HTR-8/SVneo (cell line): ENCODE measurements at regions not wholly inside any gene's neighbourhood (a gene's known extent, or its start where the extent isn't known, plus 50 kb on each side); places are given as distances from the start of the nearest gene placed in this dataset.

Source experiments
- DNase-seq: peaks from one replicate; pipeline ENCODE4 v3.0.0; 2011; ENCODE audit warnings: low spot score, mixed read lengths; ENCODE audit not compliant: insufficient read length
- FAIRE-seq: peaks from 2 replicates; lab custom pipeline; 2011; peaks lifted over from hg19 to GRCh38; lab: Jason Lieb, UNC

- FAIRE-seq (no peak), DNase-seq (no peak)
These were observed 394.1 kb downstream of the C12orf75 start for GRCh38 chr12:105724641-105725040.

GRCh38 chr12:105725054-105725453, 394.6 kb downstream of the C12orf75 start:
- FAIRE-seq = no peak
- DNase-seq = no peak

- FAIRE-seq = no peak
These were observed 398.8 kb downstream of the C12orf75 start for GRCh38 chr12:105729181-105729771.

GRCh38 chr12:105729926-105730325, 399.4 kb downstream of the C12orf75 start:
- DNase-seq (no peak), FAIRE-seq (no peak)

More at GRCh38 chr12:105729181-105729771, 398.8 kb downstream of the C12orf75 start:
- DNase-seq = no peak

GRCh38 chr12:105733579-105733978, 403.1 kb downstream of the C12orf75 start:
- DNase-seq (no peak), FAIRE-seq (no peak)

GRCh38 chr12:105736498-105736897, 402.3 kb downstream of the NUAK1 start:
- DNase-seq (no peak), FAIRE-seq (no peak)

- FAIRE-seq (no peak), DNase-seq (no peak)
These were observed 400.7 kb downstream of the NUAK1 start for GRCh38 chr12:105738051-105738450.

GRCh38 chr12:105740369-105740768, 398.4 kb downstream of the NUAK1 start:
- no peak for FAIRE-seq

GRCh38 chr12:105740970-105741725, 397.6 kb downstream of the NUAK1 start:
- FAIRE-seq = no peak
- no peak for DNase-seq

More at GRCh38 chr12:105740369-105740768, 398.4 kb downstream of the NUAK1 start:
- no peak for DNase-seq

- FAIRE-seq (no peak), DNase-seq (no peak)
These were observed 396.8 kb downstream of the NUAK1 start for GRCh38 chr12:105741786-105742566.

GRCh38 chr12:105742567-105742874, 396.2 kb downstream of the NUAK1 start:
- no peak for DNase-seq
- no peak for FAIRE-seq

- FAIRE-seq (no peak), DNase-seq (no peak)
These were observed 394.2 kb downstream of the NUAK1 start for GRCh38 chr12:105744371-105745058.

- FAIRE-seq (no peak), DNase-seq (no peak)
These were observed 392.9 kb downstream of the NUAK1 start for GRCh38 chr12:105745811-105746210.

- DNase-seq = no peak
- no peak for FAIRE-seq
These were observed 389.8 kb downstream of the NUAK1 start for GRCh38 chr12:105748806-105749600.

GRCh38 chr12:105750096-105750495, 388.7 kb downstream of the NUAK1 start:
- no peak for FAIRE-seq
- no peak for DNase-seq

GRCh38 chr12:105754313-105754712, 384.4 kb downstream of the NUAK1 start:
- no peak for FAIRE-seq
- DNase-seq = no peak

GRCh38 chr12:105756961-105757360, 381.8 kb downstream of the NUAK1 start:
- FAIRE-seq (no peak), DNase-seq (no peak)

- FAIRE-seq (no peak), DNase-seq (no peak)
These were observed 379.6 kb downstream of the NUAK1 start for GRCh38 chr12:105759149-105759548.

GRCh38 chr12:105761075-105761474, 377.7 kb downstream of the NUAK1 start:
- no peak for FAIRE-seq

More at GRCh38 chr12:105761075-105761474, 377.7 kb downstream of the NUAK1 start:
- DNase-seq = no peak
